Stimulated activated naive B cell treated with anti-CD40 and anti-IgM and Interleukin-4, amounts not matched to agents 10 μg/mL and 1 μg/mL and 100 μg/mL, for 72 hours (primary cell): ENCODE measurements at regions not wholly inside any gene's neighbourhood (a gene's known extent, or its start where the extent isn't known, plus 50 kb on each side); places are given as distances from the start of the nearest gene placed in this dataset.

ENCODE experiments used
- ATAC-seq, 2 donors: fragments of 150-1000 bp; cut with Tn5 transposase; replicated peaks; 2 replicates each; pipeline ENCODE4 v1.10.0; 2021; ENCODE audit warnings: moderate library complexity in 1 of 2
- DNase-seq: peaks from one replicate; pipeline ENCODE4 v3.0.0; 2021
- H3K27ac Mint-ChIP-seq: one replicate; pipeline ENCODE4 v1.8.0; 2022; ENCODE audit warnings: mild to moderate bottlenecking, mixed read lengths
- H3K27me3 Mint-ChIP-seq, 2 donors: one replicate each; pipeline ENCODE4 v1.8.0; 2022; ENCODE audit warnings: mixed read lengths in 2 of 2
- H3K36me3 Mint-ChIP-seq, 2 donors: one replicate each; pipeline ENCODE4 v1.8.0; 2022; ENCODE audit warnings: mixed read lengths in 2 of 2, mild to moderate bottlenecking in 1 of 2
- H3K4me1 Mint-ChIP-seq, 2 donors: one replicate each; pipeline ENCODE4 v1.8.0; 2022; ENCODE audit warnings: mixed read lengths in 2 of 2, mild to moderate bottlenecking in 1 of 2
- H3K4me3 Mint-ChIP-seq, 2 donors: one replicate each; pipeline ENCODE4 v1.8.0; 2022; ENCODE audit warnings: mild to moderate bottlenecking in 2 of 2, mixed read lengths in 2 of 2, moderate library complexity in 1 of 2
- H3K9me3 Mint-ChIP-seq, 2 donors: one replicate each; pipeline ENCODE4 v1.8.0; 2022; ENCODE audit warnings: mixed read lengths in 2 of 2, mild to moderate bottlenecking in 1 of 2

GRCh38 chr10:31143331-31143935 lies 111.8 kb upstream of the ZNF438 start:
- Mint-ChIP-seq H3K9me3 (peaks cover 0 to under 1% of the 10 kb centered on the region in 2 donors), H3K27ac (no peak overlapping the region), H3K4me1 (peaks cover 6 to 17% of the 10 kb centered on the region in 2 donors), H3K4me3 (no peak overlapping the region), H3K36me3 (no peaks in the 10 kb centered on the region), H3K27me3 (peaks cover 14 to 16% of the 10 kb centered on the region in 2 donors)
- ATAC-seq (no peak), DNase-seq (no peak)

- H3K27ac Mint-ChIP-seq = no peak overlapping the region
- peak overlapping the region in 1 of 2 donors; percentile 67 for H3K4me3 Mint-ChIP-seq
- ATAC-seq = no peak
- H3K27me3 Mint-ChIP-seq = peaks cover 14 to 16% of the 10 kb centered on the region in 2 donors
- peaks cover 0 to 4% of the 10 kb centered on the region in 2 donors for H3K9me3 Mint-ChIP-seq
- no peaks in the 10 kb centered on the region for H3K36me3 Mint-ChIP-seq
- no peak for DNase-seq
- peaks cover 8 to 26% of the 10 kb centered on the region in 2 donors for H3K4me1 Mint-ChIP-seq
These were observed 114.3 kb upstream of the ZNF438 start for GRCh38 chr10:31145986-31146385.

GRCh38 chr10:31146491-31147209 lies 115.0 kb upstream of the ZNF438 start:
- H3K27me3 Mint-ChIP-seq = peaks cover 14 to 16% of the 10 kb centered on the region in 2 donors
- H3K4me1 Mint-ChIP-seq = peaks cover 8 to 26% of the 10 kb centered on the region in 2 donors
- peak overlapping the region in 1 of 2 donors; percentile 67 for H3K4me3 Mint-ChIP-seq
- no peak for DNase-seq
- H3K9me3 Mint-ChIP-seq = peaks cover 0 to 4% of the 10 kb centered on the region in 2 donors
- H3K36me3 Mint-ChIP-seq = no peaks in the 10 kb centered on the region
- no peak for ATAC-seq
- H3K27ac Mint-ChIP-seq = no peak overlapping the region

- H3K27me3 Mint-ChIP-seq = peaks cover 14 to 16% of the 10 kb centered on the region in 2 donors
- DNase-seq (no peak), ATAC-seq (no peak)
- peaks cover 8 to 26% of the 10 kb centered on the region in 2 donors for H3K4me1 Mint-ChIP-seq
- H3K36me3 Mint-ChIP-seq = no peaks in the 10 kb centered on the region
- H3K4me3 Mint-ChIP-seq = no peak overlapping the region
- H3K27ac Mint-ChIP-seq = no peak overlapping the region
- H3K9me3 Mint-ChIP-seq = peaks cover 0 to 4% of the 10 kb centered on the region in 2 donors
These were observed 115.5 kb upstream of the ZNF438 start for GRCh38 chr10:31147210-31147608.

GRCh38 chr10:31148951-31149350 lies 117.3 kb upstream of the ZNF438 start:
- Mint-ChIP-seq H3K4me1 (peaks cover 8 to 26% of the 10 kb centered on the region in 2 donors), H3K4me3 (no peak overlapping the region), H3K27ac (no peak overlapping the region), H3K9me3 (peaks cover under 1 to 6% of the 10 kb centered on the region in 2 donors), H3K27me3 (peaks cover 14 to 16% of the 10 kb centered on the region in 2 donors), H3K36me3 (peaks cover 0 to under 1% of the 10 kb centered on the region in 2 donors)
- ATAC-seq = no peak
- DNase-seq = no peak

GRCh38 chr10:31149835-31150512 lies 118.3 kb upstream of the ZNF438 start:
- H3K27ac Mint-ChIP-seq = no peak overlapping the region
- no peak for ATAC-seq
- H3K4me1 Mint-ChIP-seq = peaks cover 8 to 26% of the 10 kb centered on the region in 2 donors
- H3K27me3 Mint-ChIP-seq = peaks cover 14 to 16% of the 10 kb centered on the region in 2 donors
- DNase-seq = no peak
- peaks cover 1 to 8% of the 10 kb centered on the region in 2 donors for H3K9me3 Mint-ChIP-seq
- peaks cover 0 to 1% of the 10 kb centered on the region in 2 donors for H3K36me3 Mint-ChIP-seq
- no peak overlapping the region for H3K4me3 Mint-ChIP-seq

GRCh38 chr10:31151301-31151700 lies 119.6 kb upstream of the ZNF438 start:
- Mint-ChIP-seq H3K27me3 (peaks cover 8 to 10% of the 10 kb centered on the region in 2 donors), H3K9me3 (peaks cover 1 to 8% of the 10 kb centered on the region in 2 donors), H3K36me3 (peaks cover 0 to 1% of the 10 kb centered on the region in 2 donors), H3K4me1 (peaks cover 3 to 18% of the 10 kb centered on the region in 2 donors), H3K27ac (no peak overlapping the region), H3K4me3 (no peak overlapping the region)
- no peak for DNase-seq
- ATAC-seq = no peak

GRCh38 chr10:31152421-31153135 lies 120.9 kb upstream of the ZNF438 start:
- ATAC-seq (no peak), DNase-seq (no peak)
- no peaks in the 10 kb centered on the region for H3K27me3 Mint-ChIP-seq
- peaks cover 2 to 9% of the 10 kb centered on the region in 2 donors for H3K4me1 Mint-ChIP-seq
- H3K9me3 Mint-ChIP-seq = peaks cover 1 to 8% of the 10 kb centered on the region in 2 donors
- no peak overlapping the region for H3K27ac Mint-ChIP-seq
- H3K4me3 Mint-ChIP-seq = no peak overlapping the region
- peaks cover 0 to 1% of the 10 kb centered on the region in 2 donors for H3K36me3 Mint-ChIP-seq

- peaks cover 1 to 8% of the 10 kb centered on the region in 2 donors for H3K9me3 Mint-ChIP-seq
- H3K4me3 Mint-ChIP-seq = no peak overlapping the region
- ATAC-seq (no peak), DNase-seq (no peak)
- peaks cover 0 to 1% of the 10 kb centered on the region in 2 donors for H3K36me3 Mint-ChIP-seq
- no peak overlapping the region for H3K27ac Mint-ChIP-seq
- H3K4me1 Mint-ChIP-seq = peaks cover 2 to 9% of the 10 kb centered on the region in 2 donors
- H3K27me3 Mint-ChIP-seq = no peaks in the 10 kb centered on the region
These were observed 121.5 kb upstream of the ZNF438 start for GRCh38 chr10:31153161-31153560.

GRCh38 chr10:31153692-31154091 lies 122.0 kb upstream of the ZNF438 start:
- H3K4me3 Mint-ChIP-seq = no peak overlapping the region
- peaks cover 2 to 9% of the 10 kb centered on the region in 2 donors for H3K4me1 Mint-ChIP-seq
- peaks cover 0 to 1% of the 10 kb centered on the region in 2 donors for H3K36me3 Mint-ChIP-seq
- no peak overlapping the region for H3K27ac Mint-ChIP-seq
- peaks cover 1 to 5% of the 10 kb centered on the region in 2 donors for H3K9me3 Mint-ChIP-seq
- ATAC-seq (no peak), DNase-seq (no peak)
- no peaks in the 10 kb centered on the region for H3K27me3 Mint-ChIP-seq

GRCh38 chr10:31154996-31155395 lies 123.3 kb upstream of the ZNF438 start:
- peaks cover 2 to 3% of the 10 kb centered on the region in 2 donors for H3K4me1 Mint-ChIP-seq
- no peak overlapping the region for H3K27ac Mint-ChIP-seq
- H3K9me3 Mint-ChIP-seq = peaks cover 3 to 4% of the 10 kb centered on the region in 2 donors
- ATAC-seq (no peak), DNase-seq (no peak)
- H3K27me3 Mint-ChIP-seq = no peaks in the 10 kb centered on the region
- peaks cover 0 to 1% of the 10 kb centered on the region in 2 donors for H3K36me3 Mint-ChIP-seq
- no peak overlapping the region for H3K4me3 Mint-ChIP-seq

- no peaks in the 10 kb centered on the region for H3K4me1 Mint-ChIP-seq
- peaks cover 0 to 1% of the 10 kb centered on the region in 2 donors for H3K36me3 Mint-ChIP-seq
These were observed 125.7 kb upstream of the ZNF438 start for GRCh38 chr10:31157123-31158010.

GRCh38 chr10:31158011-31158658 lies 126.5 kb upstream of the ZNF438 start:
- Mint-ChIP-seq H3K27ac (no peak overlapping the region), H3K9me3 (peaks cover 8 to 11% of the 10 kb centered on the region in 2 donors), H3K4me3 (no peak overlapping the region), H3K27me3 (no peaks in the 10 kb centered on the region), H3K36me3 (peaks cover 0 to 1% of the 10 kb centered on the region in 2 donors), H3K4me1 (no peaks in the 10 kb centered on the region)
- ATAC-seq (no peak), DNase-seq (no peak)

More at GRCh38 chr10:31157123-31158010, 125.7 kb upstream of the ZNF438 start:
- H3K4me3 Mint-ChIP-seq = no peak overlapping the region
- H3K27ac Mint-ChIP-seq = no peak overlapping the region
- no peak for ATAC-seq
- DNase-seq = no peak
- no peaks in the 10 kb centered on the region for H3K27me3 Mint-ChIP-seq
- H3K9me3 Mint-ChIP-seq = peaks cover 4 to 10% of the 10 kb centered on the region in 2 donors
